PC-9 (cell line): ENCODE measurements at regions not wholly inside any gene's neighbourhood (a gene's known extent, or its start where the extent isn't known, plus 50 kb on each side); places are given as distances from the start of the nearest gene placed in this dataset.
"Not testable (repeated sequence)": the region's sequence is repeated elsewhere in the genome, so short reads cannot be mapped to it uniquely, and the experiment has no call there.

Experiments used
- EZH2 ChIP-seq: fragments of 200-600 bp; sonication (generic); IDR thresholded peaks from 2 replicates; pipeline ENCODE4 v1.8.0; 2017; ENCODE audit warnings: antibody characterized with exemption, low read depth
- TF ChIP-seq, protein P1 (sequence below): fragments of 200-600 bp; sonication (generic); conservative IDR thresholded peaks from 2 replicates; pipeline ENCODE4 v1.6.1; 2017; ENCODE audit warnings: mixed run types, antibody characterized with exemption, mild to moderate bottlenecking, moderate library complexity

DNA sequence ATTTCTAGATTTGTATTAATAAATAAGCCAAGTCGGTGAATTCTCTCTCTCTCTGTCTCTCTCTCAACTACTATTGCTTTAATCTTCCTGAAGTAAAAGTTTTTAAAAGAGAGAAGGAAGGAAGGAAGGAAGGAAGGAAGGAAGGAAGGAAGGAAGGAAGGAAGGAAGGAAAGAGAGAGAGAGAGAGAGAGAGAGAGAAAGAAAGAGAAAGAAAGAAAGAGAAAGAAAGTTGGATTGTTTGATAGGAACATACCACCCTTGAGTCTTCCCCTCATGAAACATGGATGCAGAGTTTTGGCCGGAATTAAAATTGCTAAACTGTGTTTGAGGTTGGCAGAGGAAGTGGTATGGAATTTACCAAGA is 159.9 kb upstream of the NR2F2 start:
- TF ChIP-seq, protein P1, sequence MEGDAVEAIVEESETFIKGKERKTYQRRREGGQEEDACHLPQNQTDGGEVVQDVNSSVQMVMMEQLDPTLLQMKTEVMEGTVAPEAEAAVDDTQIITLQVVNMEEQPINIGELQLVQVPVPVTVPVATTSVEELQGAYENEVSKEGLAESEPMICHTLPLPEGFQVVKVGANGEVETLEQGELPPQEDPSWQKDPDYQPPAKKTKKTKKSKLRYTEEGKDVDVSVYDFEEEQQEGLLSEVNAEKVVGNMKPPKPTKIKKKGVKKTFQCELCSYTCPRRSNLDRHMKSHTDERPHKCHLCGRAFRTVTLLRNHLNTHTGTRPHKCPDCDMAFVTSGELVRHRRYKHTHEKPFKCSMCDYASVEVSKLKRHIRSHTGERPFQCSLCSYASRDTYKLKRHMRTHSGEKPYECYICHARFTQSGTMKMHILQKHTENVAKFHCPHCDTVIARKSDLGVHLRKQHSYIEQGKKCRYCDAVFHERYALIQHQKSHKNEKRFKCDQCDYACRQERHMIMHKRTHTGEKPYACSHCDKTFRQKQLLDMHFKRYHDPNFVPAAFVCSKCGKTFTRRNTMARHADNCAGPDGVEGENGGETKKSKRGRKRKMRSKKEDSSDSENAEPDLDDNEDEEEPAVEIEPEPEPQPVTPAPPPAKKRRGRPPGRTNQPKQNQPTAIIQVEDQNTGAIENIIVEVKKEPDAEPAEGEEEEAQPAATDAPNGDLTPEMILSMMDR = not testable (repeated sequence)
- not testable (repeated sequence) for TF ChIP-seq EZH2
